HG03457 (cell line): ENCODE measurements at regions not wholly inside any gene's neighbourhood (a gene's known extent, or its start where the extent isn't known, plus 50 kb on each side); places are given as distances from the start of the nearest gene placed in this dataset.
A peak's percentile ranks its signal among the peaks of the same experiment; 100 is the strongest.
"Not testable (repeated sequence)": the region's sequence is repeated elsewhere in the genome, so short reads cannot be mapped to it uniquely, and the experiment has no call there.

ENCODE experiments used
- ATAC-seq: cut with Tn5 transposase; IDR thresholded peaks from one replicate; pipeline ENCODE4 v1.9.1; 2021; ENCODE audit warnings: moderate number of reproducible peaks; ENCODE audit not compliant: unreplicated experiment

GRCh38 chr12:58413794-58414193 lies 472.4 kb downstream of the ATP23 start:
- ATAC-seq = no peak

DNA sequence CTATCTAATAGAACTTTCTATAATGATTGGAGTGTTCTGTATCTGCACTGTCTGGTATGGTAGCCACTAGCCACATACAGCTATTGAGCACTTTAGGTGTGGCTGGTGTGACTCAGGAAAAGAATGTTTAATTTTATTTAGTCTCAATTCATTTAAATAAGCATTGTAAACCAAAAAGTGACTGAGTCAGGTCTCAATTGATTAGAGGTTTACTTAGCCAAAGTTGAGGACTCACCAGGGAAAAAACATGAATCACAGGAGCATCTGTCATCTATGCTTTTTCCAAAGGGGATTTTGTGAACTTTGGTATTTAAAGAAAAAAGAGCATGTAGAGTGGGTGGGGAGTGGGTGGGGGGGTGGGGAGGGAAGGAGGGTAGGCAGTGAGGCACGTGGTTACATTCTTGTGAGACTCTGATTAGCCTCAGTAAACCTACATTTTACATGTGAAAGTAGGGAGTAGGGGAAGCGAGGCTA lies 473.1 kb downstream of the ATP23 start:
- ATAC-seq = no peak

- ATAC-seq = no peak
Measured at GRCh38 chr12:58415716-58416115, 474.3 kb downstream of the ATP23 start.

DNA sequence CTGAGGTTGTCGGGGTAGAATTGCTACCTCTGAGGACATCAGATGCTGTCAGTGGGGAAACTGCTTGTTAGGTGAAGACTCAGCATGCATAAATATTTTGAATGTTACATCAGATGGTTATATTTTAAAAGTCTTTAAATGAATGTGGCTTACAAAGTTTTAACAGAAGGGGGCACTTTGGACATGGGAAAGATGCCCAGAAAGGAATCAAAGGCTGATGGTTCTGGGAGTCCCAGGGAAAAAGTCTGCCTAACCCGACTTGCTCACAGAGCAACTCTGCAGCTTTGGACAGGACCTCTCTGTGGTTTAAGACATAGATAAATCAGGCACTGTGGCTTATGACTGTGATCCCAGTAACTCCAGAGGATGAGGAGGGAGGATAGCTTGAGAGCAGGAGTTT lies 474.9 kb downstream of the ATP23 start:
- ATAC-seq = no peak

GRCh38 chr12:58419196-58419760 lies 477.9 kb downstream of the ATP23 start:
- ATAC-seq = no peak

DNA sequence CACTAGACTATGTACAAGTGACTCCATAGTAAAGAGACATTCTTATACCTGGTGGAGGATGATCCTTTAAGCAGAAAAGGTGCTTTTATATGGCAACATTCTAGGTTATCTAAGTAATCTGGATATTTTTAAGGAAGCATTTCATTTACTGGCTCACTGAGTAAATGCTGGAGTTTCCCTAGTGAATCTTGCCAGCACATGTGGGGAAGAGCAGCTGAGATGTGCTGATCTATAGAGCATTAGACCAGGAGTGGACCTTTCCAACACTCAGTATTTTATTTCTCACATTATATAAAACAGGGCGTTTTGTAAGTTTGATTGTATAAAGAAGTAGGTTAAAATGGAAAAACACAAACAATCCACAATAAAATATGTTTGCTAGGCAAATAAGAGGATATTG lies 478.5 kb downstream of the ATP23 start:
- no peak for ATAC-seq

- no peak for ATAC-seq
Measured at GRCh38 chr12:58420503-58420902, 479.1 kb downstream of the ATP23 start.

- ATAC-seq = no peak
Measured at GRCh38 chr12:58421990-58422389, 480.6 kb downstream of the ATP23 start.

DNA sequence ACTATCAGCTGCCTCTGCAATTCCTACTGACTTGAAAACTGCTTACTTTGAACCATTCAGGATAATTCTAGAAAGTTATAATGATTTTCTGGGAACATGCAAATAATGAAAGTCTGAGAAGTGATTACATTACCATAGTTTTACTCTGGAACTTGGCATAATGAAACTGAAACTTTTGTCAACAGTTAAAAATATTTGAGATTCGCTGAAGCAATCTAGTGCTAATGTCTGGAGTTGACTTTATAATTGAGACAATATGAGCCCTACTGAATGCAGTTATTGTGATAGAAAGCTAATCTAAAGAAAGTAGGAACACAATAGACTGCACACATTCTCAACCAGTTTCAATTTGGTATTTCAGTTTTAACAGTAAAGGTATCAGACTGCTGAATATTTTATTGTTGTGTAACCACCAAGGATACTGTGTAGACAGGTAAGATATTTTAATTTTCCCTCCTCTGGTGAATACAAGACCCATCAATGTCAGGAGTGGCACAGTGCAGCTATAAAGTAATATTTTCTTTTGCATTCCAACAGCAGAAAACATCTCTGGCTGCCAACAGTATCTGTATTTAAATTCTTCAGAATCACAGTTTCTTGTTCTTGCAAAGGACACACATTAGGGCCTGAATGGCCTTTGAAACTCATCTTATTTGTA lies 483.5 kb downstream of the ATP23 start:
- no peak for ATAC-seq

DNA sequence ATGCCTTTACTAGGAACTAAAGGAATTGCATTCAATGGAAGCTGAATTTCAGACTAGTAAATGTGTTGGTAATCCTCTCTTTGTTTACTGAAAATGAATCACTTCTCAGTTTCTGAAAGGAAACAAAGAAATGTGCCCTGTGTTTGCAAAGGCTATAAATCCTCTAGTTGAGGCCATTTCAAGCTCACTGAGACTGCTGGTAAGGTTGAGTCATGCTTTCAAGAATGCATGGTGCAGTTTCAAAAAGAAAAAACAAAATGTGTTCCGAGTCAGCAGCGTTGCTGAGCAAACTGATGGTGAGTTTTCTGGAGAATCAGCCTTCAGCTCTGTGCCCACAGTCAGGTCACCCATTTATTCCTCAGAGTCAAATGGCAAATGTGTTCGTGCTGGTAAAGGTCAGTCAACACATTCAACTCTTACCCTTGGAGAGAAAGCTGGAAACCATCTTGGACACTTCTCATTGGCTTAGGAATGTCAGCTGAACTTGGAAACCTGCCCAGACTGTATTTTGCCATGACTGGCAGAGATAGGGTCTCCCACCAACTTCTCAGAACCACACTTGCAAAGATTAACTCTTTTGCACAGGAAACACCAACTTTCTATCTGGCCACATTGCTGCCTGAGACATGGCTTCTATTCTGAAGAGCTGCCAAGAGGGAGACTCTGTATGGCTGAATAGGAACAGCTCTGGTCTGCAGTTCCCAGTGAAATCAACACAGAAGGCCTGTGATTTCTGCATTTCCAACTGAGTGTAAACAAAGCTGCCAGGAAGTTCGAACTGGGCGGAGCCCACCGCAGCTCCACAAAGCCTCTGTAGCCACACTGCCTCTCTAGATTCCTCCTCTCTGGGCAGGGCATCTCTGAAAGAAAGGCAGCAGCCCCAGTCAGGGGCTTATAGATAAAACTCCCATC lies 484.4 kb downstream of the ATP23 start:
- peak; percentile 81 for ATAC-seq

DNA sequence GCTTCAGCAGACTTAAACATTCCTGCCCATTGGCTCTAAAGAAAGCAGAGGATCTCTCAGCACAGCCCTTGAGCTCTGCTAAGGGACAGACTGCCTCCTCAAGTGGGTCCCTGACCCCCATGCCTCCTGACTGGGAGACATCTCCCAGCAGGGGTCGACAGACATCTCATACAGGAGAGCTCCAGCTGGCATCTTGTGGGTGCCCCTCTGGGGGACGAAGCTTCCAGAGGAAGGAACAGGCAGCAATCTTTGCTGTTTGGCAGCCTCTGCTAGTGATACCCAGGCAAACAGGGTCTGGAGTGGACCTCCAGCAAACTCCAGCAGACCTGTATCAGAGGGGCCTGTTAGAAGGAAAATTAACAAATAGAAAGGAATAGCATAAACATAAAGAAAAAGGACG lies 485.1 kb downstream of the ATP23 start:
- ATAC-seq = not testable (repeated sequence)

GRCh38 chr12:58433959-58434358 lies 486.3 kb downstream of the LRIG3 start:
- ATAC-seq = no peak

GRCh38 chr12:58434726-58435125 lies 485.6 kb downstream of the LRIG3 start:
- no peak for ATAC-seq

DNA sequence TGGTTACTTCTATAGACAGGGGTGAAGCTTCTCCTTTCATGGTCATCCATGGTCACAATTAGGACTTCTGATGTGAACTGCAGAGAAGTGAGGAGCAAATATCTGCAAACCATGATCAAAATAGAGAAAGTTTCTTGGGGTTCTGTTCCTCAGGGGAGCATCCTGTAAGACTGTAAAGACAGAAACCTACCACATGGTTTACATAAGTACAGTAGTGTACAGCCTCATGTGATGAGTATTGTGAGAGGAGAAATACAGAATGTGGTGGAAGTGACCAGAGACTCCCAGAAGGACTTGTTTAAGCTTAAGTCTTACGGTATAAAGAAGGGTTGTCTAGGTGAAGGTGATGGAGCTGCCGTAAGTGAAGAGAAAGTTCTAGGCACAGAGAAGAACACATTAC lies 484.7 kb downstream of the LRIG3 start:
- peak; percentile 73 for ATAC-seq

DNA sequence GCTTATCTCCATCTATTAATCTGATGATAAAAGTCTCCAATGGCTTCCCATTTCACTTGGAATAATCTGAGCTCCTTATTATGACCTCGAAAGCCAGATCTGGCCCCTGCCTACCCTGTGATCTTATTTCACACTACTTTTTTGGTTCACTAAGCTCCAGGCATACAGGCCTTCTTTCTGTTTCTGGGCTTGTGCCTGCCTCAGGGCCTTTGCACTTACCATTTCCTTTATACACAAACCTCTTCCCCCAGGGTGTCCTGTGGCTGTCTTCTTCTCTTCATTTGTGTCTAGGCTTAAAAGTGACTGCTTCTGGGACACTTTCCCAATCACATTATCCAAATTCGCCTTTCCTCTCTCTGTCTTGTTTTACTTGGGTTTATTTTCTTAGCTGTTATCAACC lies 478.8 kb downstream of the LRIG3 start:
- no peak for ATAC-seq

GRCh38 chr12:58443273-58443980 lies 476.9 kb downstream of the LRIG3 start:
- no peak for ATAC-seq

GRCh38 chr12:58443981-58444371 lies 476.3 kb downstream of the LRIG3 start:
- no peak for ATAC-seq

DNA sequence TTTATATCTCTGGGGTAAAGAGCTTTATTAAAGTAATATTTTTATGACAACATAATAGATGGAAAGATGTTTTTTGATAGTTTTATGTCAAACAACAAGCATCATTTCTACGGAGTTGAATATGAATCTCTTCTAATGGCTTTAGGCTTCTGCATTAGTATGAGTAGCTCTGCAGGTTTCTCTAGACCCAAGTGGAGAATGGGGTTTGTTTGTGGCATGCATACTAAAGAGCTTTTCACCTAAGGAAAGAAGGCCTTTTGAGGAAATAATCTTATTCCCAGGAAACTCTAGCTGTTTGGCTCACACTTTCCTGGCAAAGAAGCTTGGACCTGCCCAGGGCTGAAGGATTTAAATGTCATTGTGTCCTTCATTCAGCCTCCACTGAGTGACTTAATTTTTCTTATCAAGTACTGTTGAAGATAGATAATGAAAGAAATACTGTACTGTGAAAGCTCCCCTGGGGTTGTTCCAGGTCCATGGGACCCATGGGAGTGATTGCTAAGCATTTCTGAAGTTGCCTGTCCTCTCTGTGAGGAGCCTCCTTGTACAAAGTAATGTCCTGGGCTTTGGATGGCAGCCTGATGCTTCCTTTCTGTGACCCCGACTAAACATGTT lies 469.3 kb downstream of the LRIG3 start:
- ATAC-seq = no peak

- ATAC-seq = no peak
Measured at GRCh38 chr12:58452546-58452945, 467.8 kb downstream of the LRIG3 start.

DNA sequence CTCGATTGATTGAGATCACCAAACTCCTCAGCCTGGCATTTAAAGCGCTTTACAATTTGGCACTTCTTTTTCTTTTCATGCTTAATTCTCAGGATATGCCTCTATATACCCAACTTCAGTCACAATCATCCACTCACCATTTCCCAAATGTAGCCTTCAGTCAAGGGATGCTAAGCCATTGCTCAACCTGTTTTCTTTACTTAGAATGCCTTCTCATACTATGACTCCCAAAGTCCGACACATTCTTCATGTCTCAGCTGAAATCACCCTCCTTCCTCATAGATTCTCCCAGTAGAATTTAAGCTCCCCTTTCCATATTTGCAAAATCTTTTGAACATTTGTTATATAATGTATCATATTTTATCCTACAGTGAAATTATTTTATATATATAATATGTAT lies 467.0 kb downstream of the LRIG3 start:
- no peak for ATAC-seq

GRCh38 chr12:58455136-58455535 lies 465.2 kb downstream of the LRIG3 start:
- no peak for ATAC-seq
